ENCODE measurements at regions not wholly inside any gene's neighbourhood (a gene's known extent, or its start where the extent isn't known, plus 50 kb on each side); places are given as distances from the start of the nearest gene placed in this dataset.

GRCh38 chr18:75587131-75587530, 159.6 kb upstream of the SMIM21 start:
- no peak for TF ChIP-seq SP1 (IDR thresholded peaks at IDR 0.05)
- TF ChIP-seq SUZ12 (IDR thresholded peaks at IDR 0.05): no peak
- no peak for TF ChIP-seq ZNF384 (IDR thresholded peaks at IDR 0.05)
- no peak for TF ChIP-seq BHLHE40 (IDR thresholded peaks at IDR 0.05; ENCODE audit: borderline replicate concordance)
- TF ChIP-seq LEF1 (IDR thresholded peaks at IDR 0.05; ENCODE audit: borderline replicate concordance): no peak
- no peak for TF ChIP-seq ARNT (IDR thresholded peaks at IDR 0.05)
- no peak for TF ChIP-seq NFRKB (IDR thresholded peaks at IDR 0.05)
- TF ChIP-seq FOXM1 (IDR thresholded peaks at IDR 0.05; ENCODE audit: borderline replicate concordance): no peak
